Chondrocyte (in vitro differentiated cells): ENCODE measurements at regions not wholly inside any gene's neighbourhood (a gene's known extent, or its start where the extent isn't known, plus 50 kb on each side); places are given as distances from the start of the nearest gene placed in this dataset.

Experiments used
- DNase-seq: peaks from one replicate; pipeline ENCODE4 v3.0.0; 2021; ENCODE audit warnings: mixed read lengths, low spot score
- H3K27ac Mint-ChIP-seq: one replicate; pipeline ENCODE4 v1.8.0; 2021; ENCODE audit warnings: mild to moderate bottlenecking, moderate library complexity, mixed read lengths; ENCODE audit not compliant: unreplicated experiment
- H3K27me3 Mint-ChIP-seq: 2 replicates; pipeline ENCODE4 v1.8.0; 2021; ENCODE audit warnings: low read depth, mixed read lengths
- H3K36me3 Mint-ChIP-seq: 2 replicates; pipeline ENCODE4 v1.8.0; 2021; ENCODE audit warnings: low read depth, mixed read lengths
- H3K4me1 Mint-ChIP-seq: 2 replicates; pipeline ENCODE4 v1.8.0; 2021; ENCODE audit warnings: low read depth, mild to moderate bottlenecking, mixed read lengths
- H3K4me3 Mint-ChIP-seq: one replicate; pipeline ENCODE4 v1.8.0; 2021; ENCODE audit warnings: mild to moderate bottlenecking, moderate library complexity, mixed read lengths; ENCODE audit not compliant: unreplicated experiment
- H3K9me3 Mint-ChIP-seq: 2 replicates; pipeline ENCODE4 v1.8.0; 2021; ENCODE audit warnings: low read depth, mixed read lengths
- TF ChIP-seq, protein P1 (sequence below): fragments of 200-600 bp; sonication (generic); IDR thresholded peaks from 2 replicates; pipeline ENCODE4 v1.5.0; 2021; ENCODE audit warnings: antibody characterized with exemption, mild to moderate bottlenecking, moderate library complexity

DNA sequence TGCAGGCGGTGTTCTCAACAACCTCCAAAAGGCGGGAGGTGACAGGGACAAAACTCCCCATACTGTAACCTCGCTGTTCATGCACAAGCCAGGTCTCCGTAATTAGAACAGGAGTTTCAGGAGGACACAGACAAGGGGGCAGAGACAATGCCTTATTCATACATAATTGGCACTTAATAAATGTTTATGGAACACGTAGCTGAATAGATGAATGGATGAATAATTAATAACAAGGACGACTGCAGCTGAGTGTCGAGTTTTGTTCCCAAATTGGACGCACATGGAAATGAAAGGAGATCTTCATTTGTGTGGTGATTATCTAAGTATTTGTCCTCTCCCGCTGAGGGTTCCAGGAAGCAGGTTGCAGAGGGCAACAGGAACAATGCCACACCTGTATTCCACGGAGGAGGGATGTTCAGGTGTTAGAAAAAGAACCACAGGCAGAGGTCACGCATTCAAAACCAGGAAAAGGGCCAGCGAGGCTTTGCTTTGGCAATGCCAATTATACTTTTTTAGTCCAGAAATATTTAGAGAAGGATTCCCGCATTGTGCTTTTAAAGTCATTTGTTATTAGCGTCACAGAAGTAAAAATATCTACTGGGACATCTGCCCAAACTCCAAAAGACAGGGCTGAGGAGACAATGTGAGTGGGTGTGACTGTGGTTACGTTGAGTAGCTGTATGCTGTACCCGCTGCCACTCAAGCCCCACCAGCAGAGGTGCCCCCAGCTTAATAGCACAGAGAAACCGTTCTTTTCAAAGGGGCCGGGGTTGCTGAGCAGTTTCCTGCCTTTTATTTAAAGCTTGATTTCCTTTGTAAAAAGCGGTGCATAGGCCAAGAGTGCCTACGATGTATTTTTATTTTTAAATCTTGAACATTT, 123.3 kb downstream of the PXDC1 start:
- no peaks in the 10 kb centered on the region for H3K9me3 Mint-ChIP-seq
- H3K36me3 Mint-ChIP-seq: no peaks in the 10 kb centered on the region
- no peak overlapping the region for H3K4me3 Mint-ChIP-seq
- no peak for DNase-seq
- peaks cover 25% of the 10 kb centered on the region for H3K4me1 Mint-ChIP-seq
- no peaks in the 10 kb centered on the region for H3K27me3 Mint-ChIP-seq
- no peak overlapping the region for H3K27ac Mint-ChIP-seq
- TF ChIP-seq, protein P1, sequence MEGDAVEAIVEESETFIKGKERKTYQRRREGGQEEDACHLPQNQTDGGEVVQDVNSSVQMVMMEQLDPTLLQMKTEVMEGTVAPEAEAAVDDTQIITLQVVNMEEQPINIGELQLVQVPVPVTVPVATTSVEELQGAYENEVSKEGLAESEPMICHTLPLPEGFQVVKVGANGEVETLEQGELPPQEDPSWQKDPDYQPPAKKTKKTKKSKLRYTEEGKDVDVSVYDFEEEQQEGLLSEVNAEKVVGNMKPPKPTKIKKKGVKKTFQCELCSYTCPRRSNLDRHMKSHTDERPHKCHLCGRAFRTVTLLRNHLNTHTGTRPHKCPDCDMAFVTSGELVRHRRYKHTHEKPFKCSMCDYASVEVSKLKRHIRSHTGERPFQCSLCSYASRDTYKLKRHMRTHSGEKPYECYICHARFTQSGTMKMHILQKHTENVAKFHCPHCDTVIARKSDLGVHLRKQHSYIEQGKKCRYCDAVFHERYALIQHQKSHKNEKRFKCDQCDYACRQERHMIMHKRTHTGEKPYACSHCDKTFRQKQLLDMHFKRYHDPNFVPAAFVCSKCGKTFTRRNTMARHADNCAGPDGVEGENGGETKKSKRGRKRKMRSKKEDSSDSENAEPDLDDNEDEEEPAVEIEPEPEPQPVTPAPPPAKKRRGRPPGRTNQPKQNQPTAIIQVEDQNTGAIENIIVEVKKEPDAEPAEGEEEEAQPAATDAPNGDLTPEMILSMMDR: no peak

DNA sequence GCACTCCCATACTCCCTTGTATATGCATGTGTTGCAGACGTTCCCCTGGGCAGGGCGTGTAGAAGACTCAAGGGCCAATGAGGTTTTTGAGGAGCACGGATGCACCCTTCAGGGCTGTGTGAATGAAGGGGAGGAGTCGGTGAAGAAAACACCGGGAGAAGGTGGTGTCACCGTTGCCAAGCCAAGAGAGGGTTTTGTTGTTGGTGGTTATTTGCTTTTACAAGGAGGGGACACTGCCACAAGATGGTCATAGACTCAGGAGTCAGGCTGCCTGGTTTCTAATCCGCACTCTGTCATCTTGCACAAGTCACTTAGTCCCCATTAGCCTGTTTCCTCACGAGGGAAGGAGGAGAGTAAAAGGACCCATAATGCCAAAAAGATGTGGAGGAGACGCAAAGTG, 124.0 kb downstream of the PXDC1 start:
- Mint-ChIP-seq H3K4me1 (peaks cover 24% of the 10 kb centered on the region), H3K9me3 (no peaks in the 10 kb centered on the region), H3K27me3 (no peaks in the 10 kb centered on the region), H3K27ac (no peak overlapping the region), H3K36me3 (no peaks in the 10 kb centered on the region), H3K4me3 (no peak overlapping the region)
- TF ChIP-seq, protein P1: no peak
- DNase-seq: no peak

DNA sequence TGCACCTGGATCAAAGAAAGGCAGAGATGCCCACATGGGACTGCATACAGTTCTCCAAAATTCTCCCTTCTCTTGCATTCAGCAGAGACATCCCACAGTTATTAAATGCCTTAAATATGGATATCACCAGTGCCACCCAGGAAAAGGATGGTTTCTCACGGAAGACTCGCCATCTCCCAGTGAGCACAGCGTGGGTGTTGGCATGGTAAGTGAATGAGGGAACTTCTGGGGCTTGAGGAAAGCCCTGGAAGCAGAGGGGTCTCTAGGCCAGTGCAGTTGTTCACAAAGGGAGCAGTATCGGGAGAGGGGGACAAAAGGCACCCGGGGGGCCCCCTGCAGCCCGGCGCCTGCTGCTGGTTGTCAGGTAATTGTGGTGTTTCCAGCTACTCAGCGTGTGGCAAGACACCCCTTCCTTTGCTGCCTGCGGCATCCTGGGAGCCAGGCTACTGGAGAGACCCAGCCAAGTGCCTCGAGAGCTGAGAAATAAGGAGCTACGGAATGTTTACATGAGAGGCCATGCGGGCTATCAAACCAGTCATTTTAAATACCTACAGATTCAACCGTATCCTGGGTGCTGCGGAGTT, 125.4 kb downstream of the PXDC1 start:
- no peaks in the 10 kb centered on the region for H3K9me3 Mint-ChIP-seq
- no peaks in the 10 kb centered on the region for H3K36me3 Mint-ChIP-seq
- TF ChIP-seq, protein P1: no peak
- H3K4me3 Mint-ChIP-seq: no peak overlapping the region
- H3K27ac Mint-ChIP-seq: no peak overlapping the region
- DNase-seq: no peak
- no peaks in the 10 kb centered on the region for H3K27me3 Mint-ChIP-seq
- peaks cover 15% of the 10 kb centered on the region for H3K4me1 Mint-ChIP-seq

DNA sequence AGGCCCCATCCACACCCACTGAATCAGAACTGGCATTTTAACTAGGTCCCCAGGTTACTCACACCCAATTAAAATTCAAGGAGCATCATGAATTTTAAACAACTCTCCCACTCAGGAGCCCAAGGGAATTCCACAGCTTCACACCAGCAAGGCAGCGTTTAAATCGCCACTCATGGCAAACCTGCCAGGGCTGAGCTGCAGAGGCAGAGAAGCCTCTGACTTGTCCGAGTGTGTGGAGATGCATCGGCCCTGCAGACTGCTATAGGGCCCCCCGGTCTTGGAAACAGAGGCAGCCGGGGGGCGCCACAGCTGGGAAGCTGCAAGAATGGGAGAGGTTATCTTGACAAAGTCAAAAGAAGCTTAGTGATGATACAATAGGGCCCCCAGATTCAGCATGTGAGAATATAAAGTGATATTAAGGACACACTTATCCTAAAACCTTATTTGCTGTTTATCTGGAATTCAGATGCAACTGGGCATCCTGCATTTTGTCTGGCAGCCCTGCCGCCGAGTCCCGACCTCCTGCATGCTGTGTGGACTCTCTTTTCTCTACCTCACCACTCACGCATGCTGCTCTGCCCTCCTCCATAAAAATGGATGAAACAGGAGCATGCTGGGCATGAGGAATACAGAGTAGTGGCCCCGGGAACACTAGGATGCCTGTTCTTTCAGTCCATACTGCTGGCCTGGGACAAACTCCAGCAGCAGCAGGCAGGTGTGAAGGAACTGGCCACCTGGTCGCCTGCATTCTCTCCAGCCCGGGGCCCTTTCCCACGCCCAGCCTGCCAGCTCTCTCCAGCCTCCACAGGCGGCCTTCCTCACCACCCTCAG, 126.1 kb downstream of the PXDC1 start:
- Mint-ChIP-seq H3K27me3 (no peaks in the 10 kb centered on the region), H3K27ac (no peak overlapping the region), H3K4me1 (peaks cover 15% of the 10 kb centered on the region), H3K36me3 (peaks cover 2% of the 10 kb centered on the region), H3K4me3 (no peak overlapping the region), H3K9me3 (no peaks in the 10 kb centered on the region)
- DNase-seq: no peak
- TF ChIP-seq, protein P1: no peak
